Epithelial cell of proximal tubule (primary cell): ENCODE measurements at regions not wholly inside any gene's neighbourhood (a gene's known extent, or its start where the extent isn't known, plus 50 kb on each side); places are given as distances from the start of the nearest gene placed in this dataset.

Experiments used
- DNase-seq: peaks from one replicate; pipeline ENCODE4 v3.0.0-alpha.2; 2011; ENCODE audit warnings: low read depth
- H3K4me3 ChIP-seq: 2 replicates; pipeline ENCODE4 v1.5.1; 2011; ENCODE audit warnings: low read depth, mild to moderate bottlenecking, low read length
- CTCF ChIP-seq: conservative IDR thresholded peaks from 2 replicates; pipeline ENCODE4 v1.5.1; 2012; ENCODE audit warnings: low read depth, mild to moderate bottlenecking, low read length

GRCh38 chr11:26777372-26777808 lies 55.5 kb upstream of the SLC5A12 start:
- no peak for DNase-seq
- TF ChIP-seq CTCF: no peak
- H3K4me3 ChIP-seq: no peak overlapping the region

- H3K4me3 ChIP-seq: no peak overlapping the region
- no peak for DNase-seq
- no peak for TF ChIP-seq CTCF
Observed at GRCh38 chr11:26778000-26778757, 56.3 kb upstream of the SLC5A12 start.

- H3K4me3 ChIP-seq: no peak overlapping the region
- DNase-seq: no peak
- TF ChIP-seq CTCF: no peak
Observed at GRCh38 chr11:26779074-26779865, 57.4 kb upstream of the SLC5A12 start.

- H3K4me3 ChIP-seq: no peak overlapping the region
- DNase-seq: no peak
- no peak for TF ChIP-seq CTCF
Observed at GRCh38 chr11:26780376-26781085, 58.7 kb upstream of the SLC5A12 start.

GRCh38 chr11:26782220-26782965 lies 60.5 kb upstream of the SLC5A12 start:
- TF ChIP-seq CTCF: no peak
- no peak overlapping the region for H3K4me3 ChIP-seq
- DNase-seq: no peak

- H3K4me3 ChIP-seq: no peak overlapping the region
- DNase-seq: no peak
- no peak for TF ChIP-seq CTCF
Observed at GRCh38 chr11:26783997-26784396, 62.1 kb upstream of the SLC5A12 start.
